ENCODE measurements at regions not wholly inside any gene's neighbourhood (a gene's known extent, or its start where the extent isn't known, plus 50 kb on each side); places are given as distances from the start of the nearest gene placed in this dataset.

GRCh38 chr5:155780260-155780659, 546.7 kb upstream of the SGCD start:
- intact Hi-C loops (cut with micrococcal nuclease; ENCODE audit: unreplicated experiment): no loop called here
- ChIA-PET CTCF (no interaction called here), POLR2A (no interaction called here)
- no peaks in the 10 kb centered on the region for H3K4me1 ChIP-seq (ENCODE audit: control insufficient read depth, insufficient read depth, low read length)
- H3K4me3 ChIP-seq (ENCODE audit: low read depth in 2 of 2, low read length in 2 of 2): no peak overlapping the region
- H3K27me3 ChIP-seq (ENCODE audit: control insufficient read depth, insufficient read depth, low read length): no peaks in the 10 kb centered on the region
- in situ Hi-C loops (cut with HindIII; ENCODE audit: low pct_unique_long_range_greater_than_20kb, low sequenced_read_pairs): no loop called here
- BruUV-seq (replicated peaks): no TSS peak
- H3K9me3 ChIP-seq (ENCODE audit: control insufficient read depth, insufficient read depth, low read depth, low read length): no peaks in the 10 kb centered on the region
- ATAC-seq (no peak), DNase-seq (ENCODE audit: low read depth, low spot score) (no peak)
- no peak overlapping the region for H3K27ac ChIP-seq (ENCODE audit: low read length)
- TF ChIP-seq CTCF (IDR thresholded peaks at IDR 0.05): no peak
- TF ChIP-seq SIN3A (IDR thresholded peaks at IDR 0.05; ENCODE audit: borderline replicate concordance, insufficient read depth, low read depth, low read length): no peak
- no peak for TF ChIP-seq REST (IDR thresholded peaks at IDR 0.05; ENCODE audit: insufficient read depth in 1 of 2, low read depth in 2 of 2, low read length in 1 of 2)
- no peak for TF ChIP-seq TCF7L2 (IDR thresholded peaks at IDR 0.05; ENCODE audit: low read depth, low read length)
- no peak for TF ChIP-seq POLR2AphosphoS5 (IDR thresholded peaks at IDR 0.05; ENCODE audit: low read depth, low read length)
- H3K36me3 ChIP-seq (ENCODE audit: control insufficient read depth, insufficient read depth, low read length): no peaks in the 10 kb centered on the region

- no peak for TF ChIP-seq REST (IDR thresholded peaks at IDR 0.05; ENCODE audit: insufficient read depth in 1 of 2, low read depth in 2 of 2, low read length in 1 of 2)
- no peak for TF ChIP-seq SIN3A (IDR thresholded peaks at IDR 0.05; ENCODE audit: borderline replicate concordance, insufficient read depth, low read depth, low read length)
- no peak for TF ChIP-seq POLR2AphosphoS5 (IDR thresholded peaks at IDR 0.05; ENCODE audit: low read depth, low read length)
- no peak for TF ChIP-seq CTCF (IDR thresholded peaks at IDR 0.05)
- TF ChIP-seq TCF7L2 (IDR thresholded peaks at IDR 0.05; ENCODE audit: low read depth, low read length): no peak
- no peaks in the 10 kb centered on the region for H3K36me3 ChIP-seq (ENCODE audit: control insufficient read depth, insufficient read depth, low read length)
- intact Hi-C loops (cut with micrococcal nuclease; ENCODE audit: unreplicated experiment): no loop called here
- H3K27me3 ChIP-seq (ENCODE audit: control insufficient read depth, insufficient read depth, low read length): no peaks in the 10 kb centered on the region
- in situ Hi-C loops (cut with HindIII; ENCODE audit: low pct_unique_long_range_greater_than_20kb, low sequenced_read_pairs): no loop called here
- ATAC-seq (no peak), DNase-seq (ENCODE audit: low read depth, low spot score) (no peak)
- H3K4me1 ChIP-seq (ENCODE audit: control insufficient read depth, insufficient read depth, low read length): no peaks in the 10 kb centered on the region
- no peak overlapping the region for H3K4me3 ChIP-seq (ENCODE audit: low read depth in 2 of 2, low read length in 2 of 2)
- BruUV-seq (replicated peaks): no TSS peak
- H3K9me3 ChIP-seq (ENCODE audit: control insufficient read depth, insufficient read depth, low read depth, low read length): no peaks in the 10 kb centered on the region
- ChIA-PET POLR2A (no interaction called here), CTCF (no interaction called here)
- H3K27ac ChIP-seq (ENCODE audit: low read length): no peak overlapping the region
Observed at GRCh38 chr5:155783246-155783645, 543.7 kb upstream of the SGCD start.
